ENCODE measurements at regions not wholly inside any gene's neighbourhood (a gene's known extent, or its start where the extent isn't known, plus 50 kb on each side); places are given as distances from the start of the nearest gene placed in this dataset.

DNA sequence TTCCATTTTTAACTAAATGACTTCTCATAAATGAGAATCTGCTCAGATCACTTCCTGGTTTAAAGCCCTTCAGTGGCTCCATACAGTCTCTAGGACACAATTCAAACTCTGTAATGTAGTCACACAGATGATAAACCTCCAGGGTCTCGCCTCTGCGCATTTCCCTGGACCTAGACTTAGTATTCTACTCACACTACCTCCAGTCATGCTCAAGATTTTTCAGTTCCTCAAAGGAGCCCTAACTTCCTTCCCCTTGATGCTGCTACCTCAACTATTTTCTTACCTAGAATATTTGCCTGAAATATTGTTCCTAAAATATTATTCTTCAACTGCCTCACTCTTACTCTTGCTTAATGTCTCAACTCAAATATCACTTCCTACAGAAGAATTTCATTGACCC lies 86.7 kb upstream of the TPP2 start:
- Histone ChIP-seq H2AFZ (ENCODE audit: low read depth, low read length) (no peak overlapping the region), H3K9ac (ENCODE audit: low read length) (no peak overlapping the region), H3F3A (ENCODE audit: insufficient read depth, low read length, poor library complexity, severe bottlenecking) (no peaks in the 10 kb centered on the region), H3K27me3 (ENCODE audit: insufficient read depth, low read depth, low read length) (no peaks in the 10 kb centered on the region), H3K9me2 (ENCODE audit: insufficient read depth, low read length) (no peaks in the 10 kb centered on the region), H3K4me3 (ENCODE audit: low read length) (no peak overlapping the region), H3K79me2 (replicated peaks; ENCODE audit: insufficient read depth, low read length) (no peaks in the 10 kb centered on the region), H3K9me3 (ENCODE audit: low read length) (no peaks in the 10 kb centered on the region), H3K36me3 (ENCODE audit: insufficient read depth, low read length) (no peaks in the 10 kb centered on the region), H3K27ac (ENCODE audit: low read length) (no peak overlapping the region), H3K4me2 (ENCODE audit: low read length) (no peak overlapping the region), H4K20me1 (ENCODE audit: insufficient read depth) (no peaks in the 10 kb centered on the region)
- TF ChIP-seq EZH2 (IDR thresholded peaks at IDR 0.05; ENCODE audit: borderline replicate concordance, insufficient read depth, low read length, poor library complexity, severe bottlenecking) (no peak), TAF1 (IDR thresholded peaks at IDR 0.05; ENCODE audit: low read depth) (no peak), POLR2AphosphoS5 (IDR thresholded peaks at IDR 0.05) (no peak), EP300 (conservative IDR thresholded peaks at IDR 0.05; ENCODE audit: poor library complexity, severe bottlenecking) (no peak)

DNA sequence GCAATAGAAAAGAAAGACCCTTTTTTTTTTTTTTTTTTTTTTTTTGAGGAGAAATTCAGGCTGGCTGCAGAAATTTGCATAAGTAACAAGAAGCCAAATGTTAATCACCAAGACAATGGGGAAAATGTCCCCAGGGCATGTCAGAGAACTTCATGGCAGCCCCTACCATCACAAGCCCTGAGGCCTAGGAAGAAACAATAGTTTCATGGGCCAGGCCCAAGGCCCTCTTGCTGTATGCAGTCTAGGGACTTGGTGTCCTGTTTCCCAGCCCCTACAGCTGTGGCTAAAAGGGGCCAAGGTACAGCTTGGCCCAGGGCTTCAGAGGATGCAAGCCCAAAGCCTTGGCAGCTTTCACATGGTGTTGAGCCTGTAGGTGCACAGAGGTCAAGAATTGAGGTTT lies 88.4 kb upstream of the TPP2 start:
- no peaks in the 10 kb centered on the region for H4K20me1 ChIP-seq (ENCODE audit: insufficient read depth)

More for the DNA sequence above, 88.4 kb upstream of the TPP2 start:
- TF ChIP-seq MXI1 (conservative IDR thresholded peaks at IDR 0.05; ENCODE audit: poor library complexity, severe bottlenecking) (no peak), POLR2AphosphoS5 (IDR thresholded peaks at IDR 0.05) (no peak), EZH2 (IDR thresholded peaks at IDR 0.05; ENCODE audit: borderline replicate concordance, insufficient read depth, low read length, poor library complexity, severe bottlenecking) (no peak), REST (IDR thresholded peaks at IDR 0.05; ENCODE audit: borderline replicate concordance) (no peak), SMC3 (conservative IDR thresholded peaks at IDR 0.05; ENCODE audit: poor library complexity) (no peak), TAF1 (IDR thresholded peaks at IDR 0.05; ENCODE audit: low read depth) (no peak), RAD21 (conservative IDR thresholded peaks at IDR 0.05) (no peak), EP300 (conservative IDR thresholded peaks at IDR 0.05; ENCODE audit: poor library complexity, severe bottlenecking) (no peak)
- TF ChIP-seq, protein P1, sequence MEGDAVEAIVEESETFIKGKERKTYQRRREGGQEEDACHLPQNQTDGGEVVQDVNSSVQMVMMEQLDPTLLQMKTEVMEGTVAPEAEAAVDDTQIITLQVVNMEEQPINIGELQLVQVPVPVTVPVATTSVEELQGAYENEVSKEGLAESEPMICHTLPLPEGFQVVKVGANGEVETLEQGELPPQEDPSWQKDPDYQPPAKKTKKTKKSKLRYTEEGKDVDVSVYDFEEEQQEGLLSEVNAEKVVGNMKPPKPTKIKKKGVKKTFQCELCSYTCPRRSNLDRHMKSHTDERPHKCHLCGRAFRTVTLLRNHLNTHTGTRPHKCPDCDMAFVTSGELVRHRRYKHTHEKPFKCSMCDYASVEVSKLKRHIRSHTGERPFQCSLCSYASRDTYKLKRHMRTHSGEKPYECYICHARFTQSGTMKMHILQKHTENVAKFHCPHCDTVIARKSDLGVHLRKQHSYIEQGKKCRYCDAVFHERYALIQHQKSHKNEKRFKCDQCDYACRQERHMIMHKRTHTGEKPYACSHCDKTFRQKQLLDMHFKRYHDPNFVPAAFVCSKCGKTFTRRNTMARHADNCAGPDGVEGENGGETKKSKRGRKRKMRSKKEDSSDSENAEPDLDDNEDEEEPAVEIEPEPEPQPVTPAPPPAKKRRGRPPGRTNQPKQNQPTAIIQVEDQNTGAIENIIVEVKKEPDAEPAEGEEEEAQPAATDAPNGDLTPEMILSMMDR (IDR thresholded peaks at IDR 0.05; ENCODE audit: poor library complexity, severe bottlenecking): no peak
- Histone ChIP-seq H3K27me3 (ENCODE audit: insufficient read depth, low read depth, low read length) (no peaks in the 10 kb centered on the region), H3K79me2 (replicated peaks; ENCODE audit: insufficient read depth, low read length) (no peaks in the 10 kb centered on the region), H3K9ac (ENCODE audit: low read length) (no peak overlapping the region), H3K9me2 (ENCODE audit: insufficient read depth, low read length) (no peaks in the 10 kb centered on the region), H3K4me3 (ENCODE audit: low read length) (no peak overlapping the region), H3K36me3 (ENCODE audit: insufficient read depth, low read length) (no peaks in the 10 kb centered on the region), H3K9me3 (ENCODE audit: low read length) (no peaks in the 10 kb centered on the region), H2AFZ (ENCODE audit: low read depth, low read length) (no peak overlapping the region), H3F3A (ENCODE audit: insufficient read depth, low read length, poor library complexity, severe bottlenecking) (no peaks in the 10 kb centered on the region), H3K27ac (ENCODE audit: low read length) (no peak overlapping the region), H3K4me2 (ENCODE audit: low read length) (no peak overlapping the region)
